OCI-LY7 (cell line): ENCODE measurements at regions not wholly inside any gene's neighbourhood (a gene's known extent, or its start where the extent isn't known, plus 50 kb on each side); places are given as distances from the start of the nearest gene placed in this dataset.

Source experiments
- BruUV-seq: library from RNA; stranded (reverse); fragments of 400-500 nt; replicated peaks from 2 replicates; lab custom pipeline; 2021; lab: Mats Ljungman, UMichigan
- CTCF ChIA-PET: fragments of 300-600 bp; sonication (Branson Sonifier 250); formaldehyde crosslinking; loops from one replicate; lab custom pipeline; 2022; ENCODE audit warnings: antibody characterized with exemption; ENCODE audit not compliant: unreplicated experiment; lab: Charles Lee
- POLR2A ChIA-PET: fragments of 300-600 bp; sonication (Branson Sonifier 250); formaldehyde crosslinking; loops from one replicate; lab custom pipeline; 2022; ENCODE audit warnings: antibody characterized with exemption; lab: Charles Lee
- DNase-seq: peaks from one replicate; pipeline ENCODE4 v3.0.0-alpha.2; 2015; ENCODE audit warnings: low spot score
- H2AFZ ChIP-seq: fragments of 200-600 bp; sonication (generic), shearing (Covaris generic); 2 replicates; pipeline ENCODE4 v1.6.1; 2014; ENCODE audit warnings: mild to moderate bottlenecking, antibody characterized with exemption, low read length, moderate library complexity
- H3K27ac ChIP-seq: fragments of 200-600 bp; sonication (generic); 2 replicates; pipeline ENCODE4 v1.5.1; 2014; ENCODE audit warnings: mixed run types, low read depth, mild to moderate bottlenecking, moderate library complexity, low read length, inconsistent platforms; ENCODE audit not compliant: poor library complexity, severe bottlenecking
- H3K36me3 ChIP-seq: fragments of 200-600 bp; sonication (generic); 2 replicates; pipeline ENCODE4 v1.6.1; 2014; ENCODE audit warnings: mild to moderate bottlenecking, antibody characterized with exemption, low read length, moderate library complexity, mixed read lengths; ENCODE audit not compliant: insufficient read depth
- H3K4me1 ChIP-seq: fragments of 200-600 bp; sonication (generic); 2 replicates; pipeline ENCODE4 v1.5.1; 2014; ENCODE audit warnings: mild to moderate bottlenecking, low read length; ENCODE audit not compliant: insufficient read depth, poor library complexity, severe bottlenecking
- H3K4me2 ChIP-seq: fragments of 200-600 bp; sonication (generic); 2 replicates; pipeline ENCODE4 v1.6.1; 2014; ENCODE audit warnings: mild to moderate bottlenecking, low read length
- H3K4me3 ChIP-seq: fragments of 200-600 bp; sonication (generic); 2 replicates; pipeline ENCODE4 v1.5.1; 2014; ENCODE audit warnings: mild to moderate bottlenecking, low read depth, low read length; ENCODE audit not compliant: poor library complexity, severe bottlenecking
- H3K79me2 ChIP-seq: fragments of 200-600 bp; sonication (generic); 2 replicates; pipeline ENCODE4 v1.6.1; 2016; ENCODE audit warnings: low read depth, mild to moderate bottlenecking, low read length, moderate library complexity, mixed read lengths; ENCODE audit not compliant: insufficient read depth
- H3K9me2 ChIP-seq: fragments of 200-600 bp; sonication (generic); 2 replicates; pipeline ENCODE4 v1.6.1; 2016; ENCODE audit warnings: mild to moderate bottlenecking, low read length, mixed read lengths; ENCODE audit not compliant: insufficient read depth
- H3K9me3 ChIP-seq: fragments of 200-600 bp; sonication (generic); 2 replicates; pipeline ENCODE4 v1.6.1; 2014; ENCODE audit warnings: mild to moderate bottlenecking, mixed run types, low read length, mixed read lengths
- H4K20me1 ChIP-seq: fragments of 200-600 bp; sonication (generic); 2 replicates; pipeline ENCODE4 v1.6.1; 2014; ENCODE audit warnings: mild to moderate bottlenecking, antibody characterized with exemption, low read length, moderate library complexity, mixed read lengths; ENCODE audit not compliant: insufficient read depth
- EZH2phosphoT487 ChIP-seq: fragments of 200-600 bp; sonication (generic); IDR thresholded peaks from 2 replicates; pipeline ENCODE4 v1.6.1; 2018; ENCODE audit warnings: low read depth, borderline replicate concordance, mild to moderate bottlenecking, mixed run types, antibody characterized with exemption, low read length, moderate library complexity, mixed read lengths
- intact Hi-C: fragments of 100-400 bp; cut with micrococcal nuclease; formaldehyde crosslinking; loops from one replicate; pipeline ENCODE4 v1.10.0; 2022; ENCODE audit not compliant: unreplicated experiment
- TF ChIP-seq, protein P1 (sequence below): fragments of 200-600 bp; sonication (generic); conservative IDR thresholded peaks from 2 replicates; pipeline ENCODE4 v1.5.1; 2014; ENCODE audit warnings: mild to moderate bottlenecking, antibody characterized with exemption, low read length, moderate library complexity, mixed read lengths

DNA sequence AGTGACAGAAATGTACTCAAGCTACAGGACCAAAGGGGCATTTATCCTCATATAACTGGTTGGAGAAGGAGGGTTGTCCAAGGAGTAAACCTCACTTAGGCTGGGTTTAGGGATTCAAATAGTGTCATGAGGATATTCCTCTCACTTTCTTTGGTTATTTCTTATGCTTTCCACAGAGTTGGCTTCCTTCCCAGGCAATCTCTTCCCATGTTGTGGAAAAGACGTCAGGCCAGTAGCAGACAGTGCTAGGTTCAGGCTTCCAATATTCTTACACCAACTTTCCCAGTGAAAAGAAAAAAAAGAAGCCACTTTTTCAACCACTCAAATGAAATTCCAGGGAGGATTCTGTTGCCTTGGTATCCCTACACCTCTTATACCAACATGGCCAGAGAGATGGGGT is 653.0 kb downstream of the C4orf33 start:
- H3K27ac ChIP-seq = no peak overlapping the region
- H4K20me1 ChIP-seq = no peaks in the 10 kb centered on the region
- no peak for DNase-seq
- CTCF ChIA-PET = no interaction called here
- H3K9me3 ChIP-seq = no peaks in the 10 kb centered on the region
- intact Hi-C loops = no loop called here
- H3K4me3 ChIP-seq = no peak overlapping the region
- no peaks in the 10 kb centered on the region for H3K36me3 ChIP-seq
- BruUV-seq = no TSS peak
- no peak overlapping the region for H2AFZ ChIP-seq
- H3K79me2 ChIP-seq = no peaks in the 10 kb centered on the region
- H3K9me2 ChIP-seq = no peaks in the 10 kb centered on the region
- POLR2A ChIA-PET = no interaction called here
- no peak overlapping the region for H3K4me2 ChIP-seq
- TF ChIP-seq, protein P1, sequence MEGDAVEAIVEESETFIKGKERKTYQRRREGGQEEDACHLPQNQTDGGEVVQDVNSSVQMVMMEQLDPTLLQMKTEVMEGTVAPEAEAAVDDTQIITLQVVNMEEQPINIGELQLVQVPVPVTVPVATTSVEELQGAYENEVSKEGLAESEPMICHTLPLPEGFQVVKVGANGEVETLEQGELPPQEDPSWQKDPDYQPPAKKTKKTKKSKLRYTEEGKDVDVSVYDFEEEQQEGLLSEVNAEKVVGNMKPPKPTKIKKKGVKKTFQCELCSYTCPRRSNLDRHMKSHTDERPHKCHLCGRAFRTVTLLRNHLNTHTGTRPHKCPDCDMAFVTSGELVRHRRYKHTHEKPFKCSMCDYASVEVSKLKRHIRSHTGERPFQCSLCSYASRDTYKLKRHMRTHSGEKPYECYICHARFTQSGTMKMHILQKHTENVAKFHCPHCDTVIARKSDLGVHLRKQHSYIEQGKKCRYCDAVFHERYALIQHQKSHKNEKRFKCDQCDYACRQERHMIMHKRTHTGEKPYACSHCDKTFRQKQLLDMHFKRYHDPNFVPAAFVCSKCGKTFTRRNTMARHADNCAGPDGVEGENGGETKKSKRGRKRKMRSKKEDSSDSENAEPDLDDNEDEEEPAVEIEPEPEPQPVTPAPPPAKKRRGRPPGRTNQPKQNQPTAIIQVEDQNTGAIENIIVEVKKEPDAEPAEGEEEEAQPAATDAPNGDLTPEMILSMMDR = no peak
- no peak for TF ChIP-seq EZH2phosphoT487
- H3K4me1 ChIP-seq = no peaks in the 10 kb centered on the region

DNA sequence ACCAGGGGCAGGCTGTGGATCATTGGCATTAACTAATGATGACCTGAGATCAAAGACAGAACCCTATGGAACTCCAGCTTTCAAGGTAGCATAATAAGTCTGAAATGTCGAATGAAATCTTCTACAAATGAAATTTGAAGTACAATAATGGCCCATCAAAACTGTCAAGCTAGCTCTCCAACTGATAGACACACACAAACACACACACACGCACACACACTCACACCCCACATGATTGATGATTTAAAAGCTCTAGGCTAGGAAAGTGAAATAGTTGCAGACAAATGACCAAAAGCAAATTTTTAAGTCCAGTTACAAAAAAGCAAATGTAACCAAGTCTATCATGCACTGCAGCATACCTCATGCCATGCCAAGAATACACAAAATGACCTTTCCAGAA is 655.7 kb downstream of the C4orf33 start:
- intact Hi-C loops = no loop called here
- ChIA-PET POLR2A (no interaction called here), CTCF (no interaction called here)
- Histone ChIP-seq H3K9me3 (no peaks in the 10 kb centered on the region), H4K20me1 (no peaks in the 10 kb centered on the region), H3K4me3 (no peak overlapping the region), H3K36me3 (no peaks in the 10 kb centered on the region), H2AFZ (no peak overlapping the region), H3K27ac (no peak overlapping the region), H3K9me2 (no peaks in the 10 kb centered on the region), H3K4me2 (no peak overlapping the region), H3K4me1 (no peaks in the 10 kb centered on the region), H3K79me2 (no peaks in the 10 kb centered on the region)
- no peak for DNase-seq
- no TSS peak for BruUV-seq
- no peak for TF ChIP-seq EZH2phosphoT487
- TF ChIP-seq, protein P1 = no peak

DNA sequence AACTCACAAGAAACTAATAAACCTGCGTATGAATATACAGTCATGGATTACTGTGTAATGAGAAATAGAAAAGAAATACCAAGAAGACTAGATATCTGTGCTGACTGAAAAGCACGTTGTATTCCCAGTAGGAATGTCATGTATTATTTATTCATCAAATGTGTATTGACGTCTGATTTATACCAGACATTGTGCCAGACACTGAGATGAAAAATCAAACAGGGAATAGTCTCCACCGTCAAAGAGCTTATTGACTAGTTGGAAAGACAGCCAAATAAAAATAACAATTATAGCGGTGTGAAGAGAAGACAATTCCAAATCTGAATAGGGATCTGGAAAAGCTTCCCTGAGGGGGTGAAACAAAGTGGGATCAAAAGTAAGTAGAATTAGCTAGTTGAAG is 687.6 kb downstream of the C4orf33 start:
- BruUV-seq = no TSS peak
- Histone ChIP-seq H3K4me2 (no peak overlapping the region), H3K9me3 (no peaks in the 10 kb centered on the region), H4K20me1 (no peaks in the 10 kb centered on the region), H3K27ac (no peak overlapping the region), H3K36me3 (no peaks in the 10 kb centered on the region), H3K4me3 (no peak overlapping the region), H3K79me2 (no peaks in the 10 kb centered on the region), H3K9me2 (no peaks in the 10 kb centered on the region), H3K4me1 (no peaks in the 10 kb centered on the region), H2AFZ (no peak overlapping the region)
- intact Hi-C loops = no loop called here
- ChIA-PET POLR2A (no interaction called here), CTCF (no interaction called here)
- DNase-seq = no peak
- no peak for TF ChIP-seq EZH2phosphoT487
- TF ChIP-seq, protein P1 = no peak
